ENCODE measurements at regions not wholly inside any gene's neighbourhood (a gene's known extent, or its start where the extent isn't known, plus 50 kb on each side); places are given as distances from the start of the nearest gene placed in this dataset.

DNA sequence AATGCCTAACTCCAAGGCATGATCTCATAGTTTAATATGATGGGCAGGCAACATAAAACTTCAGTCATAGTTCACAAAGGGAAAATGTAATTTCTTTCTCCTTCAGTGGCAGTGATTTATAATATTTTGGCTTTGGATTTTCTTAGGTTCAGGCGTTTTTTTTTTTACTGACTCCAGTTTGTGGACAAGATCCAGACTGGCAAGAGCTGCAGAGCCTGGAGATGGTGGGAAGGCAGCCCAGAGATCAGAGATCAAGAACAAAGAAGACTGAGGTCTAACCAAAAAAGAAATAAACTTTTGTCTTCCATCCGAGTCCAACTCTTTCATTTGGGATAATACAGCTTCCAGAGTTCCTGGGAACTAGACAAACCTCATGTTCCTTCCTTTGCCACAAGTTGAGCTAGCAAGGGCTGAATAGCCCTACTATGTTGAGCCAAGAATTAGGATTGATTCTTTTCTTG lies 215.3 kb upstream of the SETBP1 start:
- in situ Hi-C loops (cut with HindIII; ENCODE audit: low sequenced_read_pairs): no loop called here

DNA sequence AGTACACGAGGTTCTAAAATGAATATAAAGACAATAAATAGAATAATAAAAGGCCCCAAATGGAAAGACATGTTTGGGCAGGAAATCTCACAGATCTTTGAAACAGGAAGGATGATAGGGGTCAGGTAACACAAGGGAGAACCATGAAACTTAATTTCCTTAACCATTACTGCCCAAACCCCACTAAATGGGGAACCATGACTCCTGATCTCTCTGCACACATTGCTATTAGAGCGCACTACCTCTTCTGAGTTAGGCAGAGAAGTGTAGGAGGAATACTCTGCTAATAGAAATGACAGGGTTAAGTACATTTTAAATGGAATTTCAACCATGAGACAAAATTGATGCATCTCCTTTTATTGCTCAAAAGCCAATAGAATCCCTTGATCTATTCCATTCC lies 213.7 kb upstream of the SETBP1 start:
- DNase-seq (ENCODE audit: low spot score): no peak
- in situ Hi-C loops (cut with HindIII; ENCODE audit: low sequenced_read_pairs): no loop called here

More for the DNA sequence above, 215.3 kb upstream of the SETBP1 start:
- DNase-seq (ENCODE audit: low spot score): no peak

DNA sequence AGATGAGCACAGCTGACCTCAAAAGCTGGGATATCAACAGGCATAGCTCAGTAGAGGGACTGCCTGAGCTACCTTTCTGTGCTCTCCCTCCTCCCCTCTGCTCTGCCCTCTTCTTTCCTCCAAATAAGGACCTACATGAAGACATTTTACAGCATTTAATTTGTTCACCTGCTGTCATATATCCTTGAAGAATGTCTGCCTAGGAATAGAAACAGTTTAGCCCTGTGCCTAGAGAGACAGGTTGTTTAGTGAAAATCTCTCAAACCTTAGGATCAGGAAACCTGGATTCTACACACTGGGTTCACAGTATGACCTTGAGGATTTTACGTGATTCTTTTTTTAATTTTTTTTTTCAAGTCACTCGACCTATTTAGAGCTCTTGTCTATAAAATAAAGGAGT lies 213.0 kb upstream of the SETBP1 start:
- DNase-seq (ENCODE audit: low spot score): no peak
- in situ Hi-C loops (cut with HindIII; ENCODE audit: low sequenced_read_pairs): no loop called here

DNA sequence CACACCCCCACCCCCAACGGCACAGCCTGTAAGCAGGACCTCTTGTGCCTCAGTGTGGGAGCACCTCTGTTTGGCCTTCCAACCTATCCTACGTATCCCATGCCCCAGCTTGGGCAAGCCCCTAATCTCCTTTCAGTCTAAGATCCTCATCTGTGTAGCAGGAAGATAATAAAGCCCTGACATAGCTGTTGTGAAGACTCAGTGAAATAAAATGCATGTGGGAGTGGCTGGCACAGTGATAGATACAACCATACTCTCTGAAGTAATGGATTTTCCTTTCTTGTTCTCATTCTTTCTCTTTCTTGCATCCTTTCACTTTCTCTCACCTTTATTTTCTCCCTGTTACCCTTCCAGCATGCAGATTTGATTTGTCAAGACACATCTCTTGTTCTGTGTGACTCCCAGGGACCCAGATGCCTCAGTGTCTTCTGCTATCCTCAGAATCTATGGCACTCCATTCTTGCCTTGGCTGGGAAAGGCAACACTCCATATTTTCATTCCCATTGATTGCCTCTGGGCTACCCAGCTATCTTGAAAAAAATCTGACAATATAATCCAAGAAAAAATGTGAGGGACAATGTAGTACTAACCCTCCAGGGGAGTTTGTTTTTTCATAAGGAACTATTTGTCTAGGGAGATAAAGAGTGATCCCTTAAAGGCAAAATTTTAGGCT lies 207.2 kb upstream of the SETBP1 start:
- in situ Hi-C loops (cut with HindIII; ENCODE audit: low sequenced_read_pairs): no loop called here
- DNase-seq (ENCODE audit: low spot score): no peak

DNA sequence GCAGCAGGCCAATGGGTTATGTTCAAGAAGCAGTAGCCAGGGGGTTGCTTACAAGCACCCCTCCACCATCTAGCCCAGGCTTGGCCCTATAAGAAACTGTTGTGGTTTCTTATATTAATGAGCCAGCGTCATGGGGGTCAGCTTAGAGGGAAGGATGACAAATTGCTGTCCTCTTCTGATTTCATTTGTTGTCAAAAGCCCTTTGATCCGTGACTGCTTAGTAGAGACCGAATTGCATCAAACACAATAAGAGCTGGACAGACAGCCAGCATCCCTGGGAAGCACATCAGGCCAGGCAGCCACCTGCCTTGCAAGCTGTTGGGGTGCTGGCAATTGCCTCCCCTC lies 206.6 kb upstream of the SETBP1 start:
- in situ Hi-C loops (cut with HindIII; ENCODE audit: low sequenced_read_pairs): no loop called here
- DNase-seq (ENCODE audit: low spot score): no peak

DNA sequence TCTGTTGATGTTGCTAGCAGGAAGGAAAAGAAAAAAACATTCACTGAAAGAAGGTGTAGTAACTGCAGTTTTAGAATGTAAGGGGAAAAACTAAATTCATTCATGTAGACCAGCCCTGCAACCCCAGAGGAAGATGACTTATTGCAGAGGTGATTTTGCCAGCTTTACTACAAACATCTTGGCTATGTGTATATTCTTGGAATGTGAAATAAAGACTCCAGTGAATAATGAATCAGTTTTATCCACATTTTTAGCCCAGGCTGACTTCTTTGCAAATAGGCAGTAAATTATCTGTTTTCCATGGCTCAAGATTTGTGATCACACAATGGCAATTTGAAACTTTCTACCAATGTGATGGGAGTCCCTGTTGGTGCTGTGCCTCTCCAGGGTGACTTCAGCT lies 206.1 kb upstream of the SETBP1 start:
- DNase-seq (ENCODE audit: low spot score): no peak
- in situ Hi-C loops (cut with HindIII; ENCODE audit: low sequenced_read_pairs): no loop called here

DNA sequence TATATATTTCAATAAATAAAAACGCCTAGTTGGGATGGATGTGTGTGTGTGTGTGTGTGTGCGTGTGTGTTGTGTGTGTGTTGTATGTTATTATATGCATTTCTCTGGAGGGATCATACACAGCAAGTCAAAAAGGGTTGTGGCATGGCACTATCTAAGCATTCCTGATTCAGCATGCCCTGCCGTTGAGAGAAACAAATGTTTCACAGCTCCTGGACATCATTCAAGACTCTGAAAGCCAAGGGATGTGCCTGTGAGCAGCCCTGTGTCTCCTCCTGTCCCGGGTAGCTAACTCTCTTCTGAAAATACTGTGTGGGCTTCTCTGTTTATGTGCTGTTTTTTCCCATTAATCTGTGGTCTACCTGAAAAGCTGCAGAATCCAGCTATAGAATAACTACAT lies 197.9 kb upstream of the SETBP1 start:
- in situ Hi-C loops (cut with HindIII; ENCODE audit: low sequenced_read_pairs): no loop called here
- DNase-seq (ENCODE audit: low spot score): no peak

DNA sequence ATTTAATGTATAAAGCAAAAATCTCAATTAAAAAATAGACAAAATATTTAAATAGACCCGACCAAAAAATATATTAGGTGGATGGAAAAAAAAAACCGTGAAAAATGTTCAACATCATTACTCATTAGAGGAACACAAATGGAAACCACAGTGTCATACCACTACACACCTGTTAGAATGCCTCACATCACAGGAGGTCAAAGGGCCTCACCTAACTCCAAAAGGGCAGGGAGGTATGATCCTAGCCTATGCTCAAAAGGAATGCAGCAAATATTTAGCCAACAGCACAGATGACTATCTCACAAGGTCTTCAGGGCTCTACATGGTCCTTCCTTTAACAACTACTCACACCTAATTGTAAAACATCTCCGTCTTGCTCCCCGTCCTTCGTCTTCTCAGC lies 185.5 kb upstream of the SETBP1 start:
- no peak for DNase-seq (ENCODE audit: low spot score)
- in situ Hi-C loops (cut with HindIII; ENCODE audit: low sequenced_read_pairs): no loop called here

DNA sequence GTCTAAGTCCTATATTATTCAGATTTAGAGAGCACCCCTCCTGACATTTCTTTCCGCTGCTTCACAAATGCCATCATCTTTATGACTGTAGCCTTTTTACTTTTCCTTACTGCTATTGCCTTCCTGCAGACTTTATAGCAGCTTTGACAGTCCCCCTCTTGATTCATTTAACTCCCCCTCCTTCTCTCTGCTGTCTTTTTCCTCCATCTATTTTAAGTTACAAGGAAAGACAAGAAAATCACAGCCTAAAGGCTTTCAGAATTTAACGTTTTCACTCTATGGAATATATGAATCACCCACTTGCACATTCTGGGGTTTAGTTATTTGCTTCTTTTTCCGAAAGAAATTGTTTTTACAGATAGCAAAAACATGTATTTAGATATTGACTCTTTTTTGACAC lies 183.4 kb upstream of the SETBP1 start:
- in situ Hi-C loops (cut with HindIII; ENCODE audit: low sequenced_read_pairs): no loop called here
- no peak for DNase-seq (ENCODE audit: low spot score)

DNA sequence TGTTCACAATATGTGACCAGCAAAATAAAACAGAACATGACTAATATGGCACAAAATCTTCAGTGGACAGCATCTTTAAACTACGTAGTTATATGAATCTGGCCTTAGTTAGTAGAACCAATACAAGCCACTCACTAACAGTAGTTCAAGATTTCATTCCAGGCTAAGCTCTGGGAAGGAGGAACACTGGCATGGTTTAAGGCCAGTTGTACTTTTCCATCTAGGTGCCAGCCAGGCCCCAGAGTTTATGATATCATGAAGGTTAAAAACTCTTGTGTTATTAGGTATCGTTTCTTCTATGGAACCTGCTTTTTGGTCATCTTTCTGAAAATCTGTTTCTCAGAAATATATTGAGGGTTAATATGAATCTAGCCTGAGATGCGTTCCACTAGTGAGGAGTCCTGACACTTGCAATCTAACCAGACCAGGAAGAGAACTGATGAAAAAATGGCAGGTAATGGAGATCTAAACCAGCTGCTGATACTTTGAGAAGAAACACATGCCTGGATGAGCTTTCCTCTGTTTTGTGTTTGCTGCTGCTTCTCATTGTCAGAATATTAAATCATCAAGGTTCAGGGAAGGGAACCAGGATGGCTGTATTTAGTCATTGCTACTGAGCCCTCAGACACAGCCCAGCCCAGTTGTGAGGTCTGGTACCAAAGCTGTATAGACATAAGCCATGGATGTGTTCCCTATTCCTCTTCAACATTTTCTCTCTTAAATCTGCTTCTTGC lies 182.8 kb upstream of the SETBP1 start:
- in situ Hi-C loops (cut with HindIII; ENCODE audit: low sequenced_read_pairs): no loop called here
- DNase-seq (ENCODE audit: low spot score): no peak

DNA sequence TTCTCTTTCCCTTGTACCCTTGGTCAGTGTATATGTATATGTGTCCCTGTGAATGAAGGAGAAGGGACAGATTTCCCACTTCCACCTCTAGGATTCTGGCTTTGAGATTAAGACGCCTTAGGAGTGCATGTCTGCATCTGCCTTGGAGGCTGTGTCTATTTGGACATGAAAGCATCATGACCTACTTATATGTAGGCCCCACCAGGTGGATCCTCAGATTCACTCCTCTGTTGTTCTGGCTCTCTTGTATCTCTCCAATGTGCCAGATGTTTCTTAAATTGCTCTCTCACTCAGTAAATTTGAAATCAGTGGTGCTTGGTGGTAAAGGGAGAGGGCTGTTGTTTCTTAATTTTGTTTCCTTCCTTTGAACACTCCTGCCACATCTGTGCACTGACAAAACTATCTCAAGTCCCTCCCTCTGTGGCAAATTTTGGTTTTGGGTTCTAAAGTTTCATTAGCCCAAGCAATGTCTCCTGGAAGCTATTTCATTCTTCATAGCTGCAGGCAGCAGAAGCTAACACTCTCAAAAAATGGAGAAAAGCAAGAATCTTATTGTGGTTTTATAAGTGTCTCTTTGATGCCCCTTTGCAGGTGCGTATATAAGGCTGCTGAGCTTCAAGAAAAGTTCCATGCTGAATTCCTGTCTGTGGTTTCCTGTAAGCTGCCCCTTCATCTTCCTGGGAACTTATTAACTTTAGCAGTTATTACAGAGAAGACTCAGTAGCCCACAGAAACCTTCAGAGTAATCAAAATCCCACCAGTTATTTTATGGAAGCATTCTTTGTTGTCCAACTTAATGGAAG lies 179.7 kb upstream of the SETBP1 start:
- in situ Hi-C loops (cut with HindIII; ENCODE audit: low sequenced_read_pairs): no loop called here
- no peak for DNase-seq (ENCODE audit: low spot score)

DNA sequence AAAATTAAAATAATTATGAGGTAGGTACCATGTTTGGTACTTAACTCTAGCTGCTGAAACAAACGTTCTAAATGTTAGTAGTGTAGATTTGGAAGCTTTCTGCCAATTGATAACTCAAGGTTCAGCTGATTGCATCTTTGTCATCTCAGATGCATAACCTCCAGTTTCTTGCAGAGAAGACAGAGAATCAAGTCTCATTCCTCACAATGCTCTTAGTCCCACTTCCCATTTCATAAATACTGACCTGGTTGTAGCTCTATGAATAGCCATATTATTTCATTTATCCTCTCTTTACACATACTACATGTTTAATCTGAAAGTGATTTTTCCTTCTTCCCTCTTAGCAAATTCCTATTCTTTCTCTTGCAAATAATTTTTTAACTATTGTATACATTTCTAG lies 178.5 kb upstream of the SETBP1 start:
- DNase-seq (ENCODE audit: low spot score): no peak
- in situ Hi-C loops (cut with HindIII; ENCODE audit: low sequenced_read_pairs): no loop called here

DNA sequence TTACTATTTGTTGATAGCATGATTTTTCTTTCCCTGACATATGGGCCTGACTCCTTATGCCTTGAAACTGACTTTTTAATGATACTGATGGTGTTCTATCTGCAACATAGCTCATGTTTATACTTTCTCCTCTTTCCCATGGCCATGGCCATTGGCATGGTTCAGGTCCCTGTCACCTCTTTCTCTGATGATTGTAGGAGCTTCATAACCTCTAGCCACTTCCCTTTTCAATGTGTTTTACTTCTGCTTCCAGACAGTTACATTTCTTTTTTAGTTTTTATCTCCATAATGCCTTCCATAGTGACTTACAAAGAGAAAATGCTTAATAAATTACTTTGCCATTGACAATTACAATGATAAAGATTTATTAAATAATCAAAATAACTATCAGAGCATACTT lies 177.9 kb upstream of the SETBP1 start:
- DNase-seq (ENCODE audit: low spot score): no peak
- in situ Hi-C loops (cut with HindIII; ENCODE audit: low sequenced_read_pairs): no loop called here

DNA sequence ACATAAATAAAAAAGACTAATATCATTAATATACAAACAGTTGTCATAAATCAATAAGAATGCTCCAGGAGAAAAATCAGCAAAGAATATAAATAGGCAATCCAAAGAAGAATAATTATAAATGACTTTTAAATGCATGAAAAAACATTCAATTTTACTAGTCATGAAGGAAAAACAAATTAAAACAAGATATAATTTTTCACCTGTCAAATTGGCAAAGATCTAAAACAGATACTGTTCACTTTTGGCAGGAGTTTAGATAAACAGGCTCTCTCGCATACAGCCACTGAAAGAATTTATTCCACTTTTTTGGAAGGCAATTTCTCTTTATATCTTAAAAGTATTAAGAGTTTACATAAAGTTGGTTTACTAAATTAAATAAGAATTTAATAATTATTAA lies 176.8 kb upstream of the SETBP1 start:
- in situ Hi-C loops (cut with HindIII; ENCODE audit: low sequenced_read_pairs): no loop called here
- DNase-seq (ENCODE audit: low spot score): no peak

DNA sequence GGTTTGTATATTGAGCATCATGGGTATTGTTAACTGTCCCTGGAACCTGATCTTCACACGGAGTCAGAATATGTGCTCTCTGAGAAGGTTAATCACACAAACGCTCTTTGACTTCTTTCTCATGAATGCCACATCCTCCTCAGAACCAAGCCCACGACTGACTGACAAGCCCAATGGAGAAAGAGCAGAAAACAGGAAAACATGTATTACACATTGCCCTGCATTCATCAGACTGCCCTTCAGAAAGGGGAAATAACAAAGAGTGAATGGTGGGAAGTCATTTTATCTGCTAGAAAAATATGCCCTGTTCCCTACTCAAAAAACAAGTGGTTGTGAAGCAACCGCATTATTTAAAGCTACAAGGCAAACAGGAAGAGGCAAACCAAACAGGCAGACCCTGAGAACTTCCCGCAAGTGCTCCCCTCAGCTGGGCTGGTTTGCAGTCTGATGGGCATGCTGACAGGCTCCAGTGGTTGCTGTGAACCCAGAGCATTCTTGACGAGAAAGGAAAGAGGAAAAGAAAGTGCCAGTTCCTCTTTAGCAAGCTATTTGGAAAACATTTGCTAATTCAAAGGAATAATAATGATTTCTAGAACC lies 172.9 kb upstream of the SETBP1 start:
- DNase-seq (ENCODE audit: low spot score): peak; percentile 4
- in situ Hi-C loops (cut with HindIII; ENCODE audit: low sequenced_read_pairs): no loop called here

DNA sequence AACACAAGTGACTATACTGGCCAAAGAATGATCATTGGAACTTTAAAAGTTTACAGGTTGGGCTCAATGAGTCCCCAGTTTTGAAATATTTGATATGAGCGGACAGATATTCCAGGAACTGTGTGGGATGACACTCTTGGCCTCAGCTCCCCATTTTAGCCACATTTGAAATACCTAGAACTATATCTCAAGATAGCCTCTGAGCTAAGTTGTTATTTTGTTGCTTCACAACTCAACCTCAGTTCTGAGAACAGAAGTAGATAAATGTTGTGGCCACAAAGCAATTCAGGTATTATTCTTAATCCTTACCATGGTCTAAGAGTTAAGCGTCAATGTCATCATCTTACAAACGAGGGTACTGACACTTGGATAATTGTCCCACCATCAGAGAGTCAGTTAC lies 172.2 kb upstream of the SETBP1 start:
- no peak for DNase-seq (ENCODE audit: low spot score)
- in situ Hi-C loops (cut with HindIII; ENCODE audit: low sequenced_read_pairs): no loop called here

DNA sequence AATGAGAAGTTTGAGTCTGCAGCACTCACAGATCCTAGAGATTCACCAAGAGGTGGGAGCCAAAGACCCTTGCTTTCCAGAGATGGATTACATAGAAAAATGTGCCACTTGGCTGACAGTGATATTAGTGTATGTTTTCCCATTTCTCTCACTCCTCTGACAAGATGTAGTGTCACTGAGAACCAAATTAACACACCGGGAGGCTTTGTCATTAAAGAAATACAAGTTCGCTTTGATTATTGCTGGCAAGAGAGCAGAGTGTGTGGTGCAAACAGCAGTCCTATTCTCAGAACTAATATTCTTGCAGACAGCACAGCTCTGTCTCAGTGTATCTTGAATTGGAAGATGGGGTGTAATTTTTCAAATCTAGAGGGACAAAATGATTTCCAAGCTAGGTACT lies 171.6 kb upstream of the SETBP1 start:
- in situ Hi-C loops (cut with HindIII; ENCODE audit: low sequenced_read_pairs): no loop called here
- DNase-seq (ENCODE audit: low spot score): no peak

DNA sequence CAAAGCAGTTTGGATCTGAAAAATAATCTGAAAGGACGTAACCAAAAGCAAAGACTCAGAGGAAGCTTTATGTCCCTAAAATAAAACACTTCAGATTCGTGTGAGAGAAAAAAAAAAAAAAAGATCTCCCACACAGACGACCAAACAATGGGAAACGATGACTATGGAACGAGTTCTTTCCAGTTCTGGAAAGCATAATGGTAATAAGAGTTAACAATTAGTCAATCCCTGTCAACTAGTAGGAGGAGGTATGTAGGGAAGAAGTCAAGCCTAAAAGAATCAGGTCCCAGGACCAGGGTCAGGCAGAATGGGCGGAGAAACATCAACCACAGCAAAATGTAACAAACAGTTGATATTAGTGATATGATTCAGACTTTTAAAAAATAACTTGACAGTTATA lies 170.3 kb upstream of the SETBP1 start:
- in situ Hi-C loops (cut with HindIII; ENCODE audit: low sequenced_read_pairs): no loop called here
- no peak for DNase-seq (ENCODE audit: low spot score)

DNA sequence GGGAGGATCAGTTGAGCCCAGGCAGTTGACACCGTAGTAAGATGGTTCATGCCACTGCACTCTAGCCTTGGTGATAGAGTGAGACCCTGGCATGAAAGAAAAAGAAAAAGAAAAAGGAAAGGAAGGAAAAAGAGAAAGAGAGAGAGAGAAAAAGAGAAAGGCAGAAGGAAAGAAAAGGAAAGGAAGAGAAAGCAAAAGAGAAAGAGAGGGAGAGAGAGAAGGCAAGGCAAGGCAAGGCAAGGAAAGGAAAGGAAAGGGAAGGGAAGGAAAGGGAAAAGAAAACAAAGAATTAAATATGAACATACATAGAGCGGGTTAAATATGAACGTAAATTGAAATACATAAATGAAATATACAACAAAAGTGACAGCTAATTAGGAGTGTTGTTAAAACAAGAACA lies 167.5 kb upstream of the SETBP1 start:
- in situ Hi-C loops (cut with HindIII; ENCODE audit: low sequenced_read_pairs): no loop called here
- DNase-seq (ENCODE audit: low spot score): no peak

DNA sequence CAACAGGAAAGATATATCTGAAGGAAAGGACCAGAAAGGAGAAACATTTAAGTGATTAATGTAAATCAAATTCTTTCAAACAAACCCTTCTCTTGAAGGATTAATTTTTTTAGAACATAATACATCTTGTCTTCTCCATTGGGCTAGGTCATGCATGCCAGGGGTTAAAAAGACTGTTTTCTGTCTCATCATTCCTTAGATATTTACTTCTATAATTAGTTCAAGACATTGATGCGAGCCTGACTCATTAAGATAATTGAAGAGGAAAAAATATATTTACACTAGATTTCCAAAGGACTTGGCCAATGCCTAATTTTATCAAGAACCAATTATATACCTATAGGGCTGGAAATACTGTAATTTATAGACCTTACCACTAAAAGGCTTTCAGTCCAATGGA lies 166.6 kb upstream of the SETBP1 start:
- in situ Hi-C loops (cut with HindIII; ENCODE audit: low sequenced_read_pairs): no loop called here
- no peak for DNase-seq (ENCODE audit: low spot score)
